NCI-H2029 (cell line): ENCODE measurements at regions not wholly inside any gene's neighbourhood (a gene's known extent, or its start where the extent isn't known, plus 50 kb on each side); places are given as distances from the start of the nearest gene placed in this dataset.

Experiments used
- DNase-seq: peaks from one replicate; lab custom pipeline; 2025; lab: John Stamatoyannopoulos, UW

DNA sequence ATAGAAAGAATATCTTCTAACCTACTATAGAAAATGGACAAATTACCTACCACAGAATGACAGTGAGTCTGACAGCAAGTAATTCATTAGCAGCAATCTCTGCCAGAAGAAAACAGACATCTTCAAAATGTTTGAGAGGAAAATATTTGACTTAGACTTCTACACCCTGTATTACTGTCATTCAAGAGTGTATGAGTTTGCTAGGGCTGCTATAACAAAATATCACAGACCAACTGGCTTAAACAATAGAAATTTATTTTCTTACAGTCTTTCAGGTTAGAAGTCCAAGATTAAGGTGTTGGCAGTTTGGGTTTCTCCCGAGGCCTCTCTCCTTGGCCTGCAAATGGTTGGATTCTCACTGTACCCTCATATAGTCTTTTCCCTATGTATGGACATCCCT is 52.9 kb upstream of the FGGY start:
- no peak for DNase-seq

DNA sequence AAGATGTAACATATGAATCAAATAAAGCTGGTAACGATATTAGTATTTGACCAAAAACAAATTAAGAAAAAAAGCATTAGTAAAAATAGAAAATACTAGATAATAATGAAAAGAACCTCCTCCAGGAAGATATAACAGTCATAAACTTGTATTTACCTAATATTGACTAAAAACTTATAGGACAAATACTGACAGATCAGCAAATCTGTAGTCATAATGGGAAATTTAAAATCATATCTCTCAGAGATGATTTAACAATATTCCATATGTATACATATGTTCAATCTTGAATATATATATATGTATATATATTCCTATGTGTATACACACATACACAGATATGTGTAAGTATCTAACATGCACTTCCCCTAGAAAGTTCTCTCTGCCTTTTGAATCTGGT is 52.0 kb upstream of the FGGY start:
- DNase-seq = no peak
